Pancreas (tissue), 10 donors: ENCODE measurements at regions not wholly inside any gene's neighbourhood (a gene's known extent, or its start where the extent isn't known, plus 50 kb on each side); places are given as distances from the start of the nearest gene placed in this dataset.
A peak's percentile ranks its signal among the peaks of the same experiment; 100 is the strongest.

Experiments
- ATAC-seq, 4 donors: fragments of 200-7000 bp; cut with Tn5 transposase; one replicate each; pipeline versions ENCODE4 v1.8.0 to v1.9.1; 2020; ENCODE audit warnings: mild to moderate bottlenecking in 4 of 4, moderate library complexity in 4 of 4
- DNase-seq, 6 donors: peaks; one replicate each; pipeline ENCODE4 v3.0.0-alpha.2; 2020
- FAIRE-seq: peaks from 2 replicates; lab custom pipeline; 2012; peaks lifted over from hg19 to GRCh38; lab: Jason Lieb, UNC
- H3K27ac ChIP-seq, 4 donors: fragments of 200-600 bp; sonication (generic); 1 replicate in 3 of 4; 2 replicates in 1 of 4; pipeline versions ENCODE4 v1.5.0 to v1.8.0; 2020
- H3K27me3 ChIP-seq, 4 donors: fragments of 200-600 bp; one replicate each; pipeline ENCODE4 v1.8.0; 2021
- H3K36me3 ChIP-seq, 3 donors: fragments of 200-600 bp; sonication (generic) in 1 of 3; one replicate each; pipeline versions ENCODE4 v1.5.0 to v1.8.0; 2020 to 2021
- H3K4me1 ChIP-seq, 3 donors: fragments of 200-600 bp; one replicate each; pipeline ENCODE4 v1.8.0; 2021
- H3K4me3 ChIP-seq, 4 donors: fragments of 200-600 bp; sonication (generic) in 2 of 4; one replicate each; pipeline versions ENCODE4 v1.5.0 to v1.8.0; 2020 to 2021
- H3K9me3 ChIP-seq, 4 donors: fragments of 200-600 bp; one replicate each; pipeline ENCODE4 v1.8.0; 2021
- WGBS, 2 donors: extraction: QIAGEN DNeasy Blood & Tissue Kit; methylation state at CpG; one replicate each; pipeline ENCODE4 v1.1.7; 2013; 5-methylcytosine and 5-hydroxymethylcytosine counted together
- intact Hi-C, 3 donors: fragments of 100-400 bp; cut with DNase I; formaldehyde crosslinking; loops; one replicate each; pipeline versions ENCODE4 v1.11.1 to v1.14.2; 2022
- TF ChIP-seq, protein P1 (sequence below), 4 donors: fragments of 200-600 bp; sonication (generic) in 3 of 4; IDR thresholded peaks; one replicate each; pipeline versions ENCODE4 v1.5.0 to v1.8.0; 2021; ENCODE audit warnings: antibody characterized with exemption in 4 of 4
- donor health status: healthy with polysubstance abuse.
- donor health status: DM: no; HTN: no; CAD: no; lungs with moderate emphysema.
- donor health status: DM: no; HTN: no; CAD: no.
- donor health status: control.
- donor health status: control.
- donor health status: Bipolar disorder and iron deficiency.
- donor health status: DM: yes; HTN: yes; CAD: no.
- donor health status: DM: no; HTN: no; CAD: no.
- donor health status: DM: no; HTN: no; CAD: no.
- donor health status: DM: yes; HTN: yes; CAD: no.

DNA sequence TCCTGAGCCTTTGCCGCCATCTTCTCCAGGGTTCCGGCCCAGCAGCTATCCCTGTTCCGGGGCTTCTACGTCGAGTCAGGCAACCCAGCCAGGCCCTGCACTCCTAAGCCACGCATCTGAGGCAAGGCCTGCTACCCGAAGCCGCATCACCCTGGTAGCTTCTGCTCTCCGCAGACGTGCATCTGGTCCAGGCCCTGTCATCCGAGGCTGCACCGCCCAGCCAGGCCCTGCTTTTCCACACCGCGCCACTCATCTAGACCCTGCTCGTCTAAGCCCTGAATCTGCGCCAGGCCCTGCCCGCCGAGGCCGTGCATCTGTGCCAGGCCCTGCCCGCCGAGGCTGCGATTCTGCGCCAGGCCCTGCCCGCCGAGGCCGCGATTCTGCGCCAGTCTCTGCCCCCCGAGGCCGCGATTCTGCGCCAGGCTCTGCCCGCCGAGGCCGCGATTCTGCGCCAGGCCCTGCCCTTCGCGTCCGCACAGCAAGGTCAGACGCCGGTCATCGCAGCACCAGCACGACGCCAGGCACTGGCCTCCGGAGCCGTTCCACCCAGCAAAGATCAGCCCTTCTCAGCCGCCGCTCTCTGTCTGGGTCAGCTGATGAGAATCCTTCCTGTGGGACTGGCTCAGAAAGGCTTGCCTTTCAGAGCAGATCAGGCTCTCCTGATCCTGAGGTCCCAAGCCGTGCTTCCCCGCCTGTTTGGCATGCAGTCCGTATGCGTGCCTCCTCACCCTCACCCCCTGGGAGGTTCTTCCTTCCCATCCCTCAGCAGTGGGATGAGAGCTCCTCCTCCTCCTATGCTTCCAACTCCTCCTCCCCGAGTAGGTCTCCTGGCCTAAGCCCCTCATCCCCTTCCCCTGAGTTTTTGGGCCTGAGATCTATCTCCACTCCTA, 75.1 kb downstream of the NUDT10 start:
- Histone ChIP-seq H3K4me1 (no peaks in the 10 kb centered on the region), H3K4me3 (no peak overlapping the region), H3K27ac (no peak overlapping the region), H3K9me3 (no peaks in the 10 kb centered on the region), H3K27me3 (no peaks in the 10 kb centered on the region), H3K36me3 (no peaks in the 10 kb centered on the region)
- TF ChIP-seq, protein P1, sequence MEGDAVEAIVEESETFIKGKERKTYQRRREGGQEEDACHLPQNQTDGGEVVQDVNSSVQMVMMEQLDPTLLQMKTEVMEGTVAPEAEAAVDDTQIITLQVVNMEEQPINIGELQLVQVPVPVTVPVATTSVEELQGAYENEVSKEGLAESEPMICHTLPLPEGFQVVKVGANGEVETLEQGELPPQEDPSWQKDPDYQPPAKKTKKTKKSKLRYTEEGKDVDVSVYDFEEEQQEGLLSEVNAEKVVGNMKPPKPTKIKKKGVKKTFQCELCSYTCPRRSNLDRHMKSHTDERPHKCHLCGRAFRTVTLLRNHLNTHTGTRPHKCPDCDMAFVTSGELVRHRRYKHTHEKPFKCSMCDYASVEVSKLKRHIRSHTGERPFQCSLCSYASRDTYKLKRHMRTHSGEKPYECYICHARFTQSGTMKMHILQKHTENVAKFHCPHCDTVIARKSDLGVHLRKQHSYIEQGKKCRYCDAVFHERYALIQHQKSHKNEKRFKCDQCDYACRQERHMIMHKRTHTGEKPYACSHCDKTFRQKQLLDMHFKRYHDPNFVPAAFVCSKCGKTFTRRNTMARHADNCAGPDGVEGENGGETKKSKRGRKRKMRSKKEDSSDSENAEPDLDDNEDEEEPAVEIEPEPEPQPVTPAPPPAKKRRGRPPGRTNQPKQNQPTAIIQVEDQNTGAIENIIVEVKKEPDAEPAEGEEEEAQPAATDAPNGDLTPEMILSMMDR (IDR thresholded peaks at IDR 0.05), result no peak
- WGBS, 2 donors, result 90 to 95% methylated on average over 49 to 54 of the region's 54 CpGs
- DNase-seq (peak in 1 of 6 donors; percentile 68), ATAC-seq (no peak), FAIRE-seq (no peak)
- intact Hi-C loops, result no loop called here

DNA sequence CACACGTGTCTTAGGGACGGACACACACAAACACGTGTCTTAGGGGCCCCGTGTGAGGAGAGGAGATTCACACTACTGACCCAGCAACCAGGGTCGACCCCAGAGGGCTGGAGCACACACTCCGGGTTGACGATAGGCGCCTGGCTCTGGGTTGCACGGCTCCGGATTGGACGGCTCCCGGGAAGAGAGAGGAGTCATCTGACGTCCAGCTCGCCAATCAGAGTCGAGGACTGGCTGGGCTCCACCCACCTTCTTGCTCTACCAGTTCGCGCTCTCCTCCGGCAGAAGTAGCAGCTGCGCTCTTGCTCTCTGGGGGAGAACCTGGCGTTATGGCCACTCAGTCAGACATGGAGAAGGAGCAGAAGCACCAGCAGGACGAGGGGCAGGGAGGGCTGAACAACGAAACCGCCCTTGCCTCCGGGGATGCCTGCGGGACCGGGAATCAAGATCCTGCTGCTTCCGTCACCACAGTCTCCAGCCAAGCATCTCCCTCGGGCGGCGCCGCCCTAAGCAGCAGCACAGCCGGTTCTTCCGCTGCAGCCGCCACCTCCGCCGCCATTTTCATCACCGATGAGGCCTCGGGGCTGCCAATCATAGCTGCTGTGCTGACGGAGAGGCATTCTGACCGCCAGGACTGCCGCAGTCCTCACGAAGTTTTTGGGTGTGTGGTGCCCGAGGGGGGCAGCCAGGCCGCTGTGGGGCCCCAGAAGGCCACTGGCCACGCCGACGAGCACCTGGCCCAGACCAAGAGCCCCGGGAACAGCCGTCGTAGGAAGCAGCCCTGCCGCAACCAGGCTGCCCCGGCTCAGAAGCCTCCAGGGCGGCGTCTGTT, 74.3 kb downstream of the NUDT10 start:
- TF ChIP-seq, protein P1 (IDR thresholded peaks at IDR 0.05), result no peak
- Histone ChIP-seq H3K9me3 (no peaks in the 10 kb centered on the region), H3K27ac (no peak overlapping the region), H3K4me1 (no peaks in the 10 kb centered on the region), H3K4me3 (no peak overlapping the region), H3K36me3 (no peaks in the 10 kb centered on the region), H3K27me3 (peaks cover 0 to under 1% (median 0%) of the 10 kb centered on the region in 4 donors)
- ATAC-seq (no peak), DNase-seq (peak in 1 of 6 donors; percentile 45), FAIRE-seq (no peak)
- intact Hi-C loops, result no loop called here
- WGBS, 2 donors, result 87 to 95% methylated on average over 47 to 54 of the region's 54 CpGs

DNA sequence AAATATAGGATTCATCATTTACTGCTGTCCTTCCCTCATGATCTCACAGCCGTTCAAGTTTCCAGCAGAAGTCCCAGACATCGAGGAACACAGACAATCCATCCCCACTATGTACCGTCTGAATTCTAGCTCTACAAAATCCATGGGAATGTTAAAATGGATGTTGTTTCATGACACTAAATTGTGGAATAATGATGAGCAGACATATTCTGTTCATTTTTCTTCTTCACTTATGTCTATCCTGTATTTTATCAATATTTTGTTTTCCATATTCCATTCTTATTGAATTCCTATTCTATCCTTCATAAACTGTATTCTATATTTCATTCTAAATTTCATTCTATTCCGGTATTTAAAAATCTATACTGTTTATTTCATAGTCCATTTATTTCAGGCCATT, 71.8 kb downstream of the NUDT10 start:
- Histone ChIP-seq H3K27me3 (peaks cover 0 to 4% (median 0%) of the 10 kb centered on the region in 4 donors), H3K27ac (no peak overlapping the region), H3K9me3 (no peaks in the 10 kb centered on the region), H3K36me3 (no peaks in the 10 kb centered on the region), H3K4me3 (no peak overlapping the region), H3K4me1 (no peaks in the 10 kb centered on the region)
- intact Hi-C loops, result no loop called here
- WGBS, 2 donors, result 75 to 89% methylated on average over 4 of the region's 4 CpGs
- TF ChIP-seq, protein P1 (IDR thresholded peaks at IDR 0.05), result no peak
- DNase-seq (no peak), FAIRE-seq (peak; percentile 61), ATAC-seq (no peak)

DNA sequence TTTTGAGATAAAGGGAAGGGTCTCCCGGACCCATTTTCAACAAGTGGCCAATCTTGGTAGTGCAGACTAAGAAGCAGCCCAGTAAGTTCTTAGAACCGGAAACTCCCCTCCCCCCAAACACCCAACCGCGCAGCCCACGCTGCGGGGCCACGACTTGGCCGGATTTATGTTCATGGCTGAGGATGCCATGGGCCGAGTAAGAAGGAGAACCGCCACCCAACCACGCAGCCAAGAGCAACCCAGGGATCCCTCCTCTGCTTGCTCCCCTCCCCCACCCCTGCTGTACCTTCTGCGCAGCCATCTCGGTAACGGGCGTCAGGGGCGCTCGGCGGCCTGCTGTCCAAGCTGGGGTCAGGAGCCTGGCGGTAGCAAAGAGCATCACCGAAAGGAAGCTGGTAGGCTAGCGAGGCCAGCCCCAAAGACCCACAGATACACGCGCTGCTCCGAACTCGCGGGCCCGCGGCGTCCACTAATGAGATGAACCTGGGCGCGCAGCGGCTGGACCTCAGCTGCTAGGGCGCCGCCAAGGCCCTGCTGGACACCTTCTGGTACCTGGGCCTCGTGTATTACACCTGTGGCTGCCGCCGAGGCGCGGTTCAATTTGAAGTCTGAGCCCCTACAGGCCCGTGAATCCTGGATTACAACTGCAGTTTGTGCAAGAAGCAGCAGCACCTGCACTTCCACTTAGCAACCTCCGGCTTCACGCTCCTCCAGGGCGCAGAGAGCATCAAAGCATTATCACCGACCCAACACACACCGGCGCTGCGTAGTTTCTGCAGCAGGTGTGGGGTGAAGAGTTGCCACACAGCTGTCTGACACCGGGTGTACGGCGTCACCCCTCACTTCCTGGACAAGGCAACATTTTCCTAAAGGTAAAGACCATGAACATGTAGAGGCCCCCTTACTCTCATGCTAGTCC, 63.4 kb downstream of the NUDT10 start:
- no peaks in the 10 kb centered on the region for H3K4me1 ChIP-seq
- H3K27ac ChIP-seq, result no peak overlapping the region
- H3K9me3 ChIP-seq, result no peaks in the 10 kb centered on the region
- TF ChIP-seq, protein P1 (IDR thresholded peaks at IDR 0.05), result peak in 1 of 4 donors; percentile 29
- intact Hi-C loops, result no loop called here
- 4 to 29% methylated on average over 50 of the region's 50 CpGs for WGBS, 2 donors
- no peaks in the 10 kb centered on the region for H3K36me3 ChIP-seq
- FAIRE-seq (no peak), ATAC-seq (peak; percentile 75 to 91 (median 88)), DNase-seq (peak; percentile 9 to 70 (median 44))
- peak overlapping the region in 3 of 4 donors; percentile 3 to 48 (median 36) for H3K4me3 ChIP-seq
- H3K27me3 ChIP-seq, result no peaks in the 10 kb centered on the region
